ENCODE measurements at regions not wholly inside any gene's neighbourhood (a gene's known extent, or its start where the extent isn't known, plus 50 kb on each side); places are given as distances from the start of the nearest gene placed in this dataset.

DNA sequence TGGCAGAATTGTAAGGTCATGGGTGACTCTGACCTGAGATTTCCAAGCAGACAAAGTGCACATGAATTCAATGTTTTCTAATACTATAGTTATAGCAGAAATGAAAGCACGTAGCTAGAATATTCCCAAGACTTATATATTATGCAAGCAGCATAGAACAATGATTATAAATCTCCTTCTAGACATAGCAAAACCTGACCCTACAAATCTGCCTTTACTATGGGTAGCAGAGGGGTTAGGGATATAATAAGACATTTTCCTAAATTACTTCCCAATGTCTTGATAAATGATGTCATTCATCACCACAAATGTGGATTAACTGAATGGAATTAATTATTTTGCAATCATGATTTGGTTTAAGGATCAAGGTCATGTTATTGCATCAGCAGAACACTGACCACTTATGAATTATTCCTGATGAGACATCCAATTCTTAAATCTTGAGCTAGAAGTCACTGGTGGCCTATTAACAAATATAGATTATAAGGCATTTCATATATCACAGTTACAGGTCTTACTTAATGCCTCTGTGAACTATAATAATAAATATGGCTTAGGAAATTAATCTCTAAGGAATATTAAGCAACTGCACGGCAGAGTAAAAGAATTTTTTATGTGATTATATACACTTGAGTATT is 776.6 kb downstream of the AMY1C start:
- H3K36me3 ChIP-seq (ENCODE audit: control insufficient read depth, insufficient read depth, low read length): no peaks in the 10 kb centered on the region
- no peaks in the 10 kb centered on the region for H3K27me3 ChIP-seq (ENCODE audit: control insufficient read depth, insufficient read depth, low read length)
- no peak overlapping the region for H3K4me3 ChIP-seq (ENCODE audit: low read depth in 2 of 2, low read length in 2 of 2)
- ChIA-PET CTCF (no interaction called here), POLR2A (no interaction called here)
- H3K27ac ChIP-seq (ENCODE audit: low read length): no peak overlapping the region
- in situ Hi-C loops (cut with HindIII; ENCODE audit: low pct_unique_long_range_greater_than_20kb, low sequenced_read_pairs) (no loop called here), intact Hi-C loops (cut with micrococcal nuclease; ENCODE audit: unreplicated experiment) (no loop called here)
- ATAC-seq (no peak), DNase-seq (ENCODE audit: low read depth, low spot score) (no peak)
- no peaks in the 10 kb centered on the region for H3K9me3 ChIP-seq (ENCODE audit: control insufficient read depth, insufficient read depth, low read depth, low read length)
- BruUV-seq (replicated peaks): no TSS peak
- no peaks in the 10 kb centered on the region for H3K4me1 ChIP-seq (ENCODE audit: control insufficient read depth, insufficient read depth, low read length)
- TF ChIP-seq SIN3A (IDR thresholded peaks at IDR 0.05; ENCODE audit: borderline replicate concordance, insufficient read depth, low read depth, low read length) (no peak), POLR2AphosphoS5 (IDR thresholded peaks at IDR 0.05; ENCODE audit: low read depth, low read length) (no peak), TCF7L2 (IDR thresholded peaks at IDR 0.05; ENCODE audit: low read depth, low read length) (no peak)
- TF ChIP-seq, protein P1, sequence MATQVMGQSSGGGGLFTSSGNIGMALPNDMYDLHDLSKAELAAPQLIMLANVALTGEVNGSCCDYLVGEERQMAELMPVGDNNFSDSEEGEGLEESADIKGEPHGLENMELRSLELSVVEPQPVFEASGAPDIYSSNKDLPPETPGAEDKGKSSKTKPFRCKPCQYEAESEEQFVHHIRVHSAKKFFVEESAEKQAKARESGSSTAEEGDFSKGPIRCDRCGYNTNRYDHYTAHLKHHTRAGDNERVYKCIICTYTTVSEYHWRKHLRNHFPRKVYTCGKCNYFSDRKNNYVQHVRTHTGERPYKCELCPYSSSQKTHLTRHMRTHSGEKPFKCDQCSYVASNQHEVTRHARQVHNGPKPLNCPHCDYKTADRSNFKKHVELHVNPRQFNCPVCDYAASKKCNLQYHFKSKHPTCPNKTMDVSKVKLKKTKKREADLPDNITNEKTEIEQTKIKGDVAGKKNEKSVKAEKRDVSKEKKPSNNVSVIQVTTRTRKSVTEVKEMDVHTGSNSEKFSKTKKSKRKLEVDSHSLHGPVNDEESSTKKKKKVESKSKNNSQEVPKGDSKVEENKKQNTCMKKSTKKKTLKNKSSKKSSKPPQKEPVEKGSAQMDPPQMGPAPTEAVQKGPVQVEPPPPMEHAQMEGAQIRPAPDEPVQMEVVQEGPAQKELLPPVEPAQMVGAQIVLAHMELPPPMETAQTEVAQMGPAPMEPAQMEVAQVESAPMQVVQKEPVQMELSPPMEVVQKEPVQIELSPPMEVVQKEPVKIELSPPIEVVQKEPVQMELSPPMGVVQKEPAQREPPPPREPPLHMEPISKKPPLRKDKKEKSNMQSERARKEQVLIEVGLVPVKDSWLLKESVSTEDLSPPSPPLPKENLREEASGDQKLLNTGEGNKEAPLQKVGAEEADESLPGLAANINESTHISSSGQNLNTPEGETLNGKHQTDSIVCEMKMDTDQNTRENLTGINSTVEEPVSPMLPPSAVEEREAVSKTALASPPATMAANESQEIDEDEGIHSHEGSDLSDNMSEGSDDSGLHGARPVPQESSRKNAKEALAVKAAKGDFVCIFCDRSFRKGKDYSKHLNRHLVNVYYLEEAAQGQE (IDR thresholded peaks at IDR 0.05; ENCODE audit: insufficient read depth in 1 of 2, low read depth in 2 of 2, low read length in 1 of 2): no peak
- TF ChIP-seq, protein P2, sequence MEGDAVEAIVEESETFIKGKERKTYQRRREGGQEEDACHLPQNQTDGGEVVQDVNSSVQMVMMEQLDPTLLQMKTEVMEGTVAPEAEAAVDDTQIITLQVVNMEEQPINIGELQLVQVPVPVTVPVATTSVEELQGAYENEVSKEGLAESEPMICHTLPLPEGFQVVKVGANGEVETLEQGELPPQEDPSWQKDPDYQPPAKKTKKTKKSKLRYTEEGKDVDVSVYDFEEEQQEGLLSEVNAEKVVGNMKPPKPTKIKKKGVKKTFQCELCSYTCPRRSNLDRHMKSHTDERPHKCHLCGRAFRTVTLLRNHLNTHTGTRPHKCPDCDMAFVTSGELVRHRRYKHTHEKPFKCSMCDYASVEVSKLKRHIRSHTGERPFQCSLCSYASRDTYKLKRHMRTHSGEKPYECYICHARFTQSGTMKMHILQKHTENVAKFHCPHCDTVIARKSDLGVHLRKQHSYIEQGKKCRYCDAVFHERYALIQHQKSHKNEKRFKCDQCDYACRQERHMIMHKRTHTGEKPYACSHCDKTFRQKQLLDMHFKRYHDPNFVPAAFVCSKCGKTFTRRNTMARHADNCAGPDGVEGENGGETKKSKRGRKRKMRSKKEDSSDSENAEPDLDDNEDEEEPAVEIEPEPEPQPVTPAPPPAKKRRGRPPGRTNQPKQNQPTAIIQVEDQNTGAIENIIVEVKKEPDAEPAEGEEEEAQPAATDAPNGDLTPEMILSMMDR (IDR thresholded peaks at IDR 0.05): no peak

DNA sequence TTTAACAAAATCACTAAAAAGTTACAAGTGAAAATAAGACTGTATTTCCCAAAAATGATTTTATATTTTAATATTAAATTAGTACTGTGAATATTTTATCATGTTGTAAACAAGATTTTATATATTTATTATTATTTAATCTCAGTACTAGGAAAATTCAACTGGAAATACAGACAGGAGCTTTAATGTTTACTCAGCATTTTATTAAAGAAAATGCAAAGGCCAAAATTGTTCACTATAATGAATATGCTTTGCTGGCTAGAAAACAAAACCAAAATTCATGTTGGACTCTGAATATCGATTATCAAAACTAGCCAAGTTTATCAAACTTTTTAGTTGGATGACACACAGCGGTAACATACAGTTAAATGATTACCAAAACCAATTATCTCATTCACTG is 782.3 kb downstream of the AMY1C start:
- CTCF ChIA-PET: no interaction called here
- ATAC-seq: no peak
- Histone ChIP-seq H3K27me3 (ENCODE audit: control insufficient read depth, insufficient read depth, low read length) (no peaks in the 10 kb centered on the region), H3K27ac (ENCODE audit: low read length) (no peak overlapping the region), H3K4me1 (ENCODE audit: control insufficient read depth, insufficient read depth, low read length) (no peaks in the 10 kb centered on the region), H3K36me3 (ENCODE audit: control insufficient read depth, insufficient read depth, low read length) (no peaks in the 10 kb centered on the region), H3K4me3 (ENCODE audit: low read depth in 2 of 2, low read length in 2 of 2) (no peak overlapping the region), H3K9me3 (ENCODE audit: control insufficient read depth, insufficient read depth, low read depth, low read length) (no peaks in the 10 kb centered on the region)
- TF ChIP-seq SIN3A (IDR thresholded peaks at IDR 0.05; ENCODE audit: borderline replicate concordance, insufficient read depth, low read depth, low read length) (no peak), TCF7L2 (IDR thresholded peaks at IDR 0.05; ENCODE audit: low read depth, low read length) (no peak), POLR2AphosphoS5 (IDR thresholded peaks at IDR 0.05; ENCODE audit: low read depth, low read length) (no peak)
- TF ChIP-seq, protein P1 (IDR thresholded peaks at IDR 0.05; ENCODE audit: insufficient read depth in 1 of 2, low read depth in 2 of 2, low read length in 1 of 2): no peak
- TF ChIP-seq, protein P2 (IDR thresholded peaks at IDR 0.05): no peak
- no peak for DNase-seq (ENCODE audit: low read depth, low spot score)
- in situ Hi-C loops (cut with HindIII; ENCODE audit: low pct_unique_long_range_greater_than_20kb, low sequenced_read_pairs): no loop called here
- POLR2A ChIA-PET: no interaction called here
- no TSS peak for BruUV-seq (replicated peaks)
- intact Hi-C loops (cut with micrococcal nuclease; ENCODE audit: unreplicated experiment): no loop called here

All from Panc1 (cell line).